ENCODE measurements at regions not wholly inside any gene's neighbourhood (a gene's known extent, or its start where the extent isn't known, plus 50 kb on each side); places are given as distances from the start of the nearest gene placed in this dataset.

GRCh38 chr11:119846374-119846773 is 117.4 kb upstream of the NECTIN1 start:
- TF ChIP-seq, protein P1, sequence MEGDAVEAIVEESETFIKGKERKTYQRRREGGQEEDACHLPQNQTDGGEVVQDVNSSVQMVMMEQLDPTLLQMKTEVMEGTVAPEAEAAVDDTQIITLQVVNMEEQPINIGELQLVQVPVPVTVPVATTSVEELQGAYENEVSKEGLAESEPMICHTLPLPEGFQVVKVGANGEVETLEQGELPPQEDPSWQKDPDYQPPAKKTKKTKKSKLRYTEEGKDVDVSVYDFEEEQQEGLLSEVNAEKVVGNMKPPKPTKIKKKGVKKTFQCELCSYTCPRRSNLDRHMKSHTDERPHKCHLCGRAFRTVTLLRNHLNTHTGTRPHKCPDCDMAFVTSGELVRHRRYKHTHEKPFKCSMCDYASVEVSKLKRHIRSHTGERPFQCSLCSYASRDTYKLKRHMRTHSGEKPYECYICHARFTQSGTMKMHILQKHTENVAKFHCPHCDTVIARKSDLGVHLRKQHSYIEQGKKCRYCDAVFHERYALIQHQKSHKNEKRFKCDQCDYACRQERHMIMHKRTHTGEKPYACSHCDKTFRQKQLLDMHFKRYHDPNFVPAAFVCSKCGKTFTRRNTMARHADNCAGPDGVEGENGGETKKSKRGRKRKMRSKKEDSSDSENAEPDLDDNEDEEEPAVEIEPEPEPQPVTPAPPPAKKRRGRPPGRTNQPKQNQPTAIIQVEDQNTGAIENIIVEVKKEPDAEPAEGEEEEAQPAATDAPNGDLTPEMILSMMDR (IDR thresholded peaks at IDR 0.05 in 2 of 3, conservative IDR thresholded peaks at IDR 0.05 in 1 of 3; ENCODE audit: control insufficient read depth in 2 of 3, extremely low read depth in 1 of 3, insufficient read depth in 1 of 3, low read depth in 3 of 3, low read length in 3 of 3) = no peak
- TF ChIP-seq NKRF (conservative IDR thresholded peaks at IDR 0.05) (no peak), CREB1 (IDR thresholded peaks at IDR 0.05; ENCODE audit: low read depth) (no peak), KAT2A (conservative IDR thresholded peaks at IDR 0.05; ENCODE audit: control insufficient read depth, low read depth, low read length) (no peak), SIN3A (IDR thresholded peaks at IDR 0.05; ENCODE audit: low read depth, low read length) (no peak), ZBTB4 (CRISPR knock-in tag; IDR thresholded peaks at IDR 0.05) (no peak), SMARCA5 (IDR thresholded peaks at IDR 0.05) (no peak), SREBF2 (IDR thresholded peaks at IDR 0.05; ENCODE audit: low read length) (no peak), TCF12 (IDR thresholded peaks at IDR 0.05; ENCODE audit: low read depth, low read length) (no peak), CBX3 (IDR thresholded peaks at IDR 0.05; ENCODE audit: borderline replicate concordance, low read depth) (no peak)
- TF ChIP-seq, protein P2, sequence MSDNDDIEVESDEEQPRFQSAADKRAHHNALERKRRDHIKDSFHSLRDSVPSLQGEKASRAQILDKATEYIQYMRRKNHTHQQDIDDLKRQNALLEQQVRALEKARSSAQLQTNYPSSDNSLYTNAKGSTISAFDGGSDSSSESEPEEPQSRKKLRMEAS (IDR thresholded peaks at IDR 0.05; ENCODE audit: low read depth, low read length) = no peak
- TF ChIP-seq, protein P3, sequence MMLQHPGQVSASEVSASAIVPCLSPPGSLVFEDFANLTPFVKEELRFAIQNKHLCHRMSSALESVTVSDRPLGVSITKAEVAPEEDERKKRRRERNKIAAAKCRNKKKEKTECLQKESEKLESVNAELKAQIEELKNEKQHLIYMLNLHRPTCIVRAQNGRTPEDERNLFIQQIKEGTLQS (IDR thresholded peaks at IDR 0.05; ENCODE audit: borderline replicate concordance, extremely low read depth, low read depth, low read length) = no peak
- ChIA-PET CTCF (no interaction called here), POLR2A (no interaction called here), SMC1A (ENCODE audit: uncharacterized antibody, unreplicated experiment) (no interaction called here), RAD21 (ENCODE audit: unreplicated experiment) (no interaction called here)
- Histone ChIP-seq H3K36me3 (ENCODE audit: control insufficient read depth in 2 of 2, insufficient read depth in 2 of 2, low read length in 1 of 2) (no peaks in the 10 kb centered on the region; a peak in 1 of 4 replicates), H3K79me2 (ENCODE audit: control insufficient read depth, insufficient read depth, low read length) (no peaks in the 10 kb centered on the region), H3K4me1 (ENCODE audit: control insufficient read depth, insufficient read depth, low read length) (no peaks in the 10 kb centered on the region), H3K4me2 (ENCODE audit: control insufficient read depth, insufficient read depth) (no peak overlapping the region), H3K4me3 (no peak overlapping the region), H2AFZ (ENCODE audit: control insufficient read depth, low read depth, low read length) (no peak overlapping the region), H3K9me3 (replicated peaks; ENCODE audit: control insufficient read depth, insufficient read depth, low read length) (peaks cover 2% of the 10 kb centered on the region; the same call in 1 of the 3 replicates), H3K27me3 (replicated peaks in 1 of 2; ENCODE audit: control insufficient read depth in 2 of 2, insufficient read depth in 2 of 2, low read length in 1 of 2) (no peaks in the 10 kb centered on the region), H3K27ac (ENCODE audit: control insufficient read depth, insufficient read depth) (no peak overlapping the region), H4K20me1 (ENCODE audit: control insufficient read depth, insufficient read depth) (no peaks in the 10 kb centered on the region), H3K9ac (ENCODE audit: control insufficient read depth, insufficient read depth, low read length) (no peak overlapping the region)
- intact Hi-C loops (cut with micrococcal nuclease; ENCODE audit: unreplicated experiment) = no loop called here
- DNase-seq (ENCODE audit: low read depth, low spot score) (no peak), ATAC-seq (no peak), FAIRE-seq (no peak)
- in situ Hi-C loops (cut with MboI) = no loop called here
- BruUV-seq (replicated peaks) = no TSS peak
- 34% methylated on average over 3 of the region's 3 CpGs for WGBS (ENCODE audit: insufficient coverage, insufficient replicate concordance, low lambda C conversion rate, missing lambda C conversion rate)
